HG03159 (cell line): ENCODE measurements at regions not wholly inside any gene's neighbourhood (a gene's known extent, or its start where the extent isn't known, plus 50 kb on each side); places are given as distances from the start of the nearest gene placed in this dataset.

Source experiments
- ATAC-seq: cut with Tn5 transposase; IDR thresholded peaks from one replicate; pipeline ENCODE4 v1.9.1; 2021; ENCODE audit warnings: mild to moderate bottlenecking, moderate library complexity; ENCODE audit not compliant: unreplicated experiment

- ATAC-seq: no peak
Measured at GRCh38 chr12:115108129-115109100, 424.4 kb upstream of the TBX3 start.

DNA sequence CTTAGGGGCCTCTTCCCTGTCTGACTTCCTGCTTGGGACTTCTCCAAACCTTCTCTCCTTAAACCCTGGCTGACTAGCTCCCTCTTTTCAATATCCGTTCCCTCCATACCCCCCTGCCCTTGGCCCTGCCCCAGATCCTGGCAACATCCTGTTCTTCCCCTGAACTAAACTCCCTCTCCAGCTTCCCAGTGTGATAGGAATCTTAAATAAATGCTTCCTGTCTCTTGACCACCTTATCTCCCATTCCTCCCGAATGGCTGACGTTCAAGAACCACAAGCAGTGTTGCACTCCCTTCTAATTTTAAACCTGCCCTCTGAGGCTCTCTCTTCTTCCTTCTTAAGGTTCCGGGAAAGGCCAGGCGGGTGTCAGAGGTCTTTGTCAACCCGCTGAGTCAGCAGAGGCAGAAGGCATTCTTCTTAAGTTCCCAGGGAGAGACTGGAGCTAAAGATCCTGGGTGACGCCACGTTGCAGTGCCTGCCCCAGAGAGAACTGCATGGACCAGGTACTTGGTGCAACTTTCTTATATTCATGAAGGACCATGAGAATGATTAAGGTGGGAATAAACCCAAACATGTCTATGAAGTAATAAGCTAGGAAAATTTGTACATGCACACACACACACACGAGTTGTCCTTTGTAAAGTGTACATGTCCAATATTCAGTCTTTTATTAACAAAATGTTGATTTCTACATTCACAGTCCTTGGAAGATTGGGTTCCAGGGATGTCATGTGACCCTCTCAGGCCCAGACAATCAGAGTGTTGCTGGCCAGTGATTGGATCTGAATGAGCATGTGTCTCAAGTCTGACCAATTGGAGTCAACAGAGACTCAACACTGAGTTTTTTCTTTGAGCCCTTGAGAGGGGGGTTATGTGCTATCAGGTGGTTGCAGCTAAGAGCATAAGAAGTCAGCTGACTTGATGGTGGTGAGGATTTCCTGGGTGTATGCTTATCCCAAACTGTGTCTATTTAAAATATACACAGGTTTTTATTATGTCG lies 420.2 kb upstream of the TBX3 start:
- ATAC-seq: no peak

DNA sequence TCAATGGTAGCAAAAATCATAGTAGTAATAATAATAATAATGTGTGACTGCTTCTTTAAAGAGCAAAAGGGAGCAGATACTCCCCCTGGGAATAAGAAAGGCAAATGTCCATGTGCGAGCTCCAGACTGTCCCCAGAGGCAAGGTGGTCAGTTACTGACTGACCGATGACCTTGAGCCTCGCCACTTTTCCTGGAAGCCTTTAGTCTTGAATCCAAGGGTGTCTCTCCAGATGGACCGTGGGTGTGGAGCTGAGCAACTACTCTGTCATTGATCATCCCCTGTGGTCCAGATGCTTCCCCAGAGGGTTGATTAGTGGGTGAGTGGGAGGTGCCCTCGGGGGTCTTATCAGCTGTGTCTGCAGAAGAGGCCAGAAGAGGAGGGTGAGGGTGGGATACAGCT lies 418.5 kb upstream of the TBX3 start:
- no peak for ATAC-seq

DNA sequence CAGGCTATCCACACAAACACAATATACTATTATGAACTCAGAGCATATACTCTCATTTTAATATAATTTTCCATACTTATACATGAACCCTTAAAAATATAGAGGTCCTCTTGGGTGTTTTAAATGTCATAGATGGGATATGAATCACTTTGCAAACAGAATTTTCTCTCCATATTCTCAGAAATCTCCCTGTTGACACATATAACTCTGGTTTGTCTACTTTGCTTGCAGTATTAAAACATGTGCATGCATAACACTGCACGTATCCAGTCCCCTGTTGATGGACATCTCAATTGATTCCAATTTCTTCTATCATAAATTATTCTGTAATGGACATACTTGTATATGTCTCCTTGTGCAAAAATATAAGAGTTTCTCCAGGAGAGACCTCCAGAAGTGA lies 417.5 kb upstream of the TBX3 start:
- no peak for ATAC-seq

DNA sequence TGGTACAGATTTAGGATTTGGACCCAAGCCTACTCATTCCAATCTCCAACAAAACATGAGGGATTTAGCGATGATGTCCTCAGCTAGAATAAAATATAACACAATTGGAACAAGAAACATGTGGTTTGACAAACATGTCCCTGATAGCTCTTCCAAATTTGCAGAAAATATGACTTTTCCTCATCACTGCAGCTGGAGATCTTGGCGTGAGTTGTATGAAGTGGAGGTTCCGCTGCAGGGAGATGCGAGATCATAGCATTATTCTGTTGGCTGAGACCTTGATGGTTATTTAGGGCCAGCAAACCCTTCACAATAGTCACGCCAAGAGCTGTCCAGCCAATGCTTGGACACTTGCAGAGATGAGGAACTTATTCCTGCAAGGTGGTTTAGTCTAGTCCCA lies 413.4 kb upstream of the TBX3 start:
- ATAC-seq: no peak

DNA sequence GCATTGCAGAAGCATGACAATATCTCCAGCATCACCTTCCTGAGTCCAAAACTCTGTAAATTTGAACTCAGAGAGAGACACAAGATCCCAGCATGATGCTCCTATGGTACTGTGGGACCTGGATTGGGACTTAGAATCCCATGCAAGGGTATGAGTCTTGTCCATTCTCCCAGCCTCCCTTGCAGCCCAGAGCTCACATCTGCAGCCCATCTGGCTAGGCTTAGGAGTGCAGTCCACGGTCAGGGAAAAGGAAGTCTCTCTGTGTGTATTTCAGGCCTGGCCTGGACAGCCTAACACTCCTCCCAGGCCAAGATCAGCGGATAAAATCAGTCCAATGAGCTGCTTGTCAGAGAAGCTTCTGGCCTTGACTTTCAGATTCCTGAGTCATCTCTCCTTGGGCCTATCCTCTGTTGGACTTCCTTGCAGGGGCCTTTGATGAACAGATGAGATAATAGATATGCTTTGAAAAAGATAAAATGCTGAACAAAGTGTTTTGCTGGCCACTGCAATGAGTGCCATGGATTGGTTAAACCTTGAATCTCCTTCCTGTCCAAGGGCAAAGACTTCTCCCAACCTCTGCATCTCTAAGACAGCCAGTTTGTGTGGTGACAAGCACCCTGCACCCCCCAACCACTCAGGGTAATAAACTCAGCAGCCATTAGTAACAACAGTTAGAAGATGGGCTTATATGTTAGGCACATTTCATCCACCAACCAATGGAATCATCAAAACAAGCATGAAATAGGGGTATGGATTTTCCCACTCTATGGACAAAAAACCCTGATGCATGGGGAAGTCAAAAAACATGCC lies 412.8 kb upstream of the TBX3 start:
- ATAC-seq: no peak

DNA sequence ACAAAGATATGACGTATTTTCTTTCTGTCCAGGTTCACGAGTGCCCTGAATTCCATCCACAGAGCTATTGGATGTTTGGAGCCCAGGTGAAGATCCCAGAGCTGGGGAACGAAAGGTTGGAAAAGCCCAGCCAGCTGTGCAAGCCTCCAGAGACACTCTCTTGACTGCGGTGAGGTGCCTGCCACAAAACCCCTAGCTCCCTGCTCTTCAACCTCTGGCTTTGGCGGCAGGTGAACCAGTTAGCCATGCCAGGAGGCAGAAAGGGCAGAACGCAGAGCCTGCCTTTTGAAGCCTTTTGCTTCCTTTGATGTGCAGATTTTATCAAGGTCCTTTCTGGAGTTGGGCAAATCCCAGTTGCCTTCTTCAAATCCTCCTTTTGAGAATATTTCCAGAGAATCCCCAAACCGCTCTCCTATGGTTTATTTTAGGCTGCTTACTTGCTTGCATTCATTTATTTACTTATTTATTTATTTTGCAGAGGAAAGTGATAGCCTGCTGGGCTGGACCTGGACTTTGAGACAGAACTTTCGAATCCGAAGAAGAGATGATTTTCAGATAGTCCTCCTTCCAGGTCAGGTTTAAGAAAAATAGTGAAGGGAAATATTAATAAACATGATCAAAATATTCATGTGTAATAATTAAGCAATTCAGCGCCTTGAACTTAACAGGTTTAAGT lies 411.2 kb upstream of the TBX3 start:
- ATAC-seq: no peak

- ATAC-seq: no peak
Measured at GRCh38 chr12:115094163-115094816, 410.3 kb upstream of the TBX3 start.

GRCh38 chr12:115093261-115093660 lies 409.3 kb upstream of the TBX3 start:
- ATAC-seq: no peak

- ATAC-seq: no peak
Measured at GRCh38 chr12:115090783-115091182, 406.8 kb upstream of the TBX3 start.

DNA sequence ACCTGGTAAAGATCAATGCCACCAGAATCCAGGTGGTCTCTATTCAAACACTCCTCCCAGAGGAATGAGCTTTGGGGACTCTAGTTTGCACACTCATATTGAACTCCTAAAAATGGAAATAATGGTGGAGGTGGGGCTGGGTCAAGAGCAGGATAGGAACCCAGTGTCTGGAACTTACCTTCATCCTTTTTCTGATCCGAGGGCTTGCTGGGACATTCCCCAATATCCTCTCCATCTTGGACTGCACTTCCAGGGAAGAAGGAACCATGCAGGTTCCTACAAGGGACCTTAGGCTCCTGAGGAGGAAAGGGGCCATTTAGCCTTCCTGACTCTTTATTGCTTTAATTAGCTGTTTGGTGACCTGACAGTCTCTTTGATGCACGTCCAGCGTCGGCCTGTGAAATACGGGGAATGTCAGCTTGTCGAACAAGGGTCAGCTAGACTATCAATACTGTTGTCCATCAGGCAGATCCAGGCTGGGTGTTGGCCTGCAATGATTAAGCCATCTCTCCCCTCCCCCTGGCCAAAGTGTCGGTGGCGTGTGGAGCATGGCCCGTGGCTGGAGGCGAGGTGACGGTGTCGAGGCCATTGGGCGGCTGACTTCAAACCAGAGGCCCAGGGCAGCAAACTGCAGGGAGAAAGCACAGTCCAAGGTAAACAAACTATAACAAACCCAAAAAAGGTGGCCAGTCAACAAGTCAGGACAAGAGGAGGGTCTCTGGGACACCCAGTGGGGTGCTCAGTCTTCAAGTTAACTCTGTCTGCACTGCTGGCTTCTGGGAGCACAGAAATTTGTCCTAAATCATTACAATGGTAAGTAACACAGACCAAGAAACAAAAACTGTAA lies 405.2 kb upstream of the TBX3 start:
- ATAC-seq: no peak

DNA sequence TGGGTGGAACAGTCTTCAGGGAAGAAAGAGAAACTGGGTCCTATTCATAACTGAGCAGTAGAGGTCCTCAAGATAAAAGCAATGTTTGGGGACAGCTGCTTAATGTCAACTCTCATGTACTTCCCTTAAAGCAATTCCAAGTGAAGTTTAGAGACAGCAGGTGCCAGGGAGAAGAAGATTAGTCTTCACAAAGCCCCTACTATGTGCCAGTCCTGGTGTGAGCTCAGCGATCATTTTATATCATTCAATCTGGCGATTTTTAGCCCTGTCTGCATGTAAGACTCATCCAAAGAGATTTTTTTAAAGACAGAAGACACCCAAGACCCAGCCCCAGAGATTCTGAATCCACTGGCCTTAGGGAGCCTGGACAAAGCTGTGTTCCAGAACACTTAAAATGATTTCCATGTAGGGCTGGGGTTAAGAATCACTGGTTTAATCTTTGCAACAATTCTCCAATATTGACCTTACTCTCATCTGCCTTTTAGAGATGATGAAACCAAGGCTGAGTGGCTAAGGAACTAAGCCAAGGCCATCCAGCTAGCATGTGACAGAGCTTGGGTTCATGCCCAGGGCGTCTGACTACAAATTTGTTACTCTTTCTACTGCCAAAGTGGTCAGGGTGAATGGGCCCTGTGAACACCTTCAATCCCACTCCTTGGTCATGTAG lies 404.5 kb upstream of the TBX3 start:
- ATAC-seq: no peak

- no peak for ATAC-seq
Measured at GRCh38 chr12:115085594-115085993, 401.6 kb upstream of the TBX3 start.

GRCh38 chr12:115079760-115080159 lies 395.8 kb upstream of the TBX3 start:
- ATAC-seq: no peak

DNA sequence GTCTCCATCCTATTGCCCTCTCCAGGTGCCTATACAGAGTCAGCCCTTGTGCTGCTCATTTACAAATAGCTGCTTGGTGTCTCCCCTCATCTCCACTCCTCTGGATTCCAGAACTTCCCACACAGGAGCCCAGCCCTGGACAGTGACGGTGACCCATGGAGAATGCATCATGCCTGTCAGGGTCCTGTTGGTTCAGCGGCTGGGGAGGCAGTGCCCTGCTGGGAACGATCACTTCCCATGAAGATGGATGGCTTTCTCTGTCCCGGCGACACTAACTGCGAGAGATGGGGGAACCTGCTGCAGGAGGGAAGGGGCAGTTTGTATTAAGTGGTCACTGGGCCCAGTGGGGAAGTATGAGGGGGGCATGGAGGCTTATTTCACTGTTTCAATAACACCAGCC lies 395.0 kb upstream of the TBX3 start:
- no peak for ATAC-seq

- ATAC-seq: no peak
Measured at GRCh38 chr12:115078334-115078733, 394.4 kb upstream of the TBX3 start.

DNA sequence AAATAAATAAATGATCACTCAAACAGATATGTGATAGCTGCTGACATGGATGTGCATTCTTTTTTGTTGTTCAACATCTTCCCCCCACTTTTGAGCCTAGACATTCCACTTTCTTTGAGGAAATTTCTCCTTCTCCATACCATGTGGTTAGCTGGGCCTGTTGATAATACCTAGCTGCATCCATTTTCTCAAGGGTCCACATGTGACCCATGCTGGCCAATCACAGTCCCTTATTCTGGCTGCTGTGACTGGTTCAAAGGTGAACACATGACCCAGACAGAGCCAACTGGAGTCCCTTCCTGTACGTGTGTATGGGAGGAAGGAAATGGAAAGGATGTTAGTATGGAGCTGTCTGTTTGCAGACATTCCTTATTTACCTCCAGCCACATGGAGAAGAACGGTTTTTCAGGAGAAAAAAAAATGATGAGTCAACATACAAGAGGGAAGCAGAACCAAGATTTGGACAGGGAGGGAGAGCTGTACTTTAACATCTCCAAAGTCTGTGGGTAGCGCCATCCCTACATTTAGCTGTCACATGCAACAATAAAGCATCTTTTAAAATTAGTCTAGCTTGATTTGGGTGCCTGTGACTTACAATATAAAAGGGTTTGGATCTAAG lies 391.7 kb upstream of the TBX3 start:
- ATAC-seq: no peak

GRCh38 chr12:115074617-115075016 lies 390.6 kb upstream of the TBX3 start:
- no peak for ATAC-seq
